HG03457 (cell line): ENCODE measurements at regions not wholly inside any gene's neighbourhood (a gene's known extent, or its start where the extent isn't known, plus 50 kb on each side); places are given as distances from the start of the nearest gene placed in this dataset.
"Not testable (repeated sequence)": the region's sequence is repeated elsewhere in the genome, so short reads cannot be mapped to it uniquely, and the experiment has no call there.

ENCODE experiments used
- ATAC-seq: cut with Tn5 transposase; IDR thresholded peaks from one replicate; pipeline ENCODE4 v1.9.1; 2021; ENCODE audit warnings: moderate number of reproducible peaks; ENCODE audit not compliant: unreplicated experiment

DNA sequence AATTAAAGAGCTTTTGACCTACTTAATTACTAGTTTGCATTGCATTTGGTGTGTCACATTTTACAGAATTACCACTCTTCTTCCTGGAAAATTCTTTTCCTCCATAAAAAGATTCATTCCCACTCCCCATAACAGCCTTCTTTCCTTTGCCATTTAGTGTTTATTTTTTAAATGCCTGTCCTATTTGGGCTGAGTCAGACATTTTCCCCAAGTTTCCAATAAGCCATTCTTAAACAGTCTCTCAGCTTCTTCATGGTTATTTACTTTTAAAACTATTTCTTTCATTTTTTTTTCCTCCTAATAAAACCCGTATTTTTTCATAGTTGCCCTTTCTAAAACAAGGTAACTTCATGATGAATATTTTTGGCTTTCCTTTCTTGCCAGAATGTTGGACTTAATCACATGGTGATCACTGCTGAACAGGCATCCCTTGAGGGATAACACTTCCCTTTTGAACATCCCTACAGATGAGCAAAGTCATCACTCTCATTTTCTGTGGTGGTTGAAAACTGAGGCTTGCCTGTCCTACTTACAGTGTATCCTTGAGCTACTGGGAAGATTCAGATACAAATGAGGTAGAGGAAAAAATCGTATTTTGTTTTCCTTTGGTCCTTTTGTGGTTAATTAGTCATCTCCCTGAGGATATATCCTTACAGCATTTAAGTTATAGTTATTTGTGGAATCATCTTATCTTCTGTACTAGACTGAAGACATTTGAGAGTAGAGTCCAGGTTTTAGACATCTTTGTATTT, 520.5 kb upstream of the NR3C2 start:
- no peak for ATAC-seq

DNA sequence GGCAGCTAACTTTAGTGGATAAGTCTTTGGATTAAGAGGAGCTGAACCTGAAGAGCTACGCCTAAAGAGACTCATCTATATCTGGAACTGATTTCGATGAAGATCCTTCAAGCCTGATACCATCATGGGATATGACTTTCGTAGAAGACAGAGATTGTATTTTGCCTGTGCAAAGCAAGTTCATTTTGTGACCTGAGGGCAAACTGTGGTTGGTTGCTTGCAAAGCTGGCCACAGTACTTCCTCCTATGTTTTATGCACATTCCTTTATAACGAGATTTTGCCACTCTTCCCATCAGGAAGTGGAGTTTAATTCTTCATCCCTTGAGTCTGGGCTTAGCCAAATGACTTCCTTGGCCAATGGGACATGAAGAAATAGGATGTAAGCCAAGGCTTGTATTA, 519.3 kb upstream of the NR3C2 start:
- ATAC-seq: no peak

DNA sequence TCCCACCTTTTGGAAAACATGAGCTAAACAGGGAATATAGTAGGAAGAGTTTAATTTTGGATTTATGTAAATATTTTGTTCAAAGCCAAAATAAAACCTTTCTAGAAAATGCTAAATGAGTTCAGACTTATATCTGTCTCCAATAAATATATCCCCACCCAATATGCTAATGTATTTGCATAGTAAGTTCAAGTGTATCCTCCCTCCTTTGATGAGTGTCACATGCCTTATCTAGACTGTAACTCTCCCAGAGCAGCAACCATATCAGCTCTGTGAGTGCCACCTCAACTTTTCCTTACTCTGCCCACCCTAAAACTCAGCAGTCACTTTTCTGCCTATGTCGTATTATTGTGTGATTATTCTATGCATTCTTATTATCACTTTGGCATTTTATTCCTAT, 516.1 kb upstream of the NR3C2 start:
- no peak for ATAC-seq

DNA sequence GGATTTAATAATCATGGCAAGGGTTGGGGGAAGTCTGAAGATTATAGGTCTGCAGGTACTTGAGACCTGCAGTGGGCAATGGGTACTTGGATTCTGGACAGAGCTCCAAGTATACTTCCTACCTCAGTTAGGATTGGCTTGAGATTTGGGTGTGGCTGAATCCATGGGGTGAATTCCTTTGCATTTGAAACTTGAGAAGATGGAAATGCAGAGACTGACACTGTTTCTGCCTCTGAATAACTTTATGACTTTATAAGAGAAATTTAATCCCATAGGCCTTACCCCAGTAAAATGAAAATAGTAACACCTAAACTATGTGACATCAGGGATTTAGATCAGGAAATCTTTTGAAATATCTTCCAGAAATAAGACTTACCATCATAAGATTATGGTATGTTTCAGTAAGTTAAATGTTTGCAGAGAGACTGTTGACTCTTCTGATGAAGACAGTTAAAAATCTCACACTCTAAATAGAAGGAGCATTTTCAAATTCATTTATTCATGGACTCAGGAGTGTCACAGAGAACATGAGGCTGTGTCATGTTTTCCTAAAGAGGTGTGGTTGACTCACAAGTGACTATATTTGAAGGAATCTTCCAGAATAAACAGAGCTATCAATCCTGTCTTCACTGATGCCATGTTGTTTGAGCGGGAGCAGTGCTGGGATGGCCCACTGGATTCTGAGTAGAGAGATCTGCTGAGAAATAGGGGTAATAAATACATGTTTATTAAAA, 513.5 kb upstream of the NR3C2 start:
- ATAC-seq: no peak

DNA sequence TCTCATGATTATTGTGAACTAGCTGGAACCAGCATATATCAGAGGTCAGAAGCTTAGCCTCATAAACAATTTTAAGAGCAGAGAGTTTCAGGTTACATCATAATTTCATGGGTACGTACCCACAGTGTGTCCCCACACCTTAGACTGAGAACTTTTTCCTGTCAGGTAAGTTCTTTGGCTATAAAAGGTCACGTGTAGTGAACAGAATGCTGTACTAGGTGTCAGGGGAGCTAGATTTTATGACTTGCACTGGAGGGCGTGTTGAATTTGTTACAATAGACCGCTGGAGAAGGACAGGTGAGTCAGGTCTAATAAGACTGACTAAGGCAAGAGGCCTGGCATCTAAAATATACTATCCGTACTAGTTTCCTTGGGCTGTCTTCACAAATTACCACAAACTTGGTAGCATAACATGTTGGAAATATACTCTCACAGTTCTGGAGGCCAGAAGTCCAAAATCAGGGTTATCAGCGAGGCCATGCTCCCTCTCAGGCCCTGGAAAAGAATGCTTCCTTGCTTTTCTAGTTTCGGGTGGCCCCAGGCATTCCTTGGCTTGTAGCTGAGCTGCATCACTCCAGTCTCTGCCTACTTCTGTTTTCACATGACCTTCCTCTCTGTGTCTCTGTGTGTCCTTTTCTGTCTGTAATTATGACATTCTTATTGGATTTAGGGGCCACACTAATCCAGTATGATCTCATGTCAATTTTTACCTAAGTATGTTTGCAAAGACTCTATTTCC, 512.0 kb upstream of the NR3C2 start:
- no peak for ATAC-seq

DNA sequence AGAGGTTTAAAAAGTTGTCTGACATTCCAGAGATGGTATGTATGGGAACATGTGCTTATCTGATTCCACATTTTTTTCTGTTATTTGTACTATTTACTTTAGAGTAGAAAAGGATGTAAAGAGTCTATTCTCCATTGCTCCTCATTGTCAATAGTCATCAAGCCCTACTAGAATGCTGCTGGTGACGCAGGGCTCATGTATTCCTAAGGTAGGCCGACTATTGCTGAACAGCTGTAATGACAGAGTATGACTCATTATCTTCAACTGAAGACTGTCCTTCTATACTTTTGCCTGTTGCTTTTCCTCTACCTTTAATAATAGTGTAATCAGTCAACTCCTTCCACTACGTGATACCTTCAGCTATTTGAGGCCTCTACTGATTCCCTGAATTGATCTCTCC, 509.1 kb upstream of the NR3C2 start:
- ATAC-seq: no peak

DNA sequence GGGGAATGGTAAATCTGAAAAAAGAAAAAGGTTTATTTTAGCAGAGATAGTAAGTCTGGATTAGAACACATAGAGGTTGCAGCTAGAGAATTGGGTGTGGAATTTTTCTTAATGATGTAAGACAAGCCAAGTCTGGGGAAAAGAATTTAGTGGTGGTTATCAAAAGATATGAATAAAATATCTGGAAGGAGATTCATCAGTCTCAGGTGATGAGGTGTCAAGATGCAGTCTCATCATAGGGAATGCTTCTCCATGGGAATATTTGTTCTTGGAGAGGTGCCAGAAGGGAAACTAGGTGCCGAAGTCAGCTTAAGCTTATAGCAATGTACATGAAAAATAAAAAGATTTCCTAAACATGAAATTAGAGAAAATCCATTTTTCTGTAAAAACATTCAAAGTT, 504.1 kb upstream of the NR3C2 start:
- no peak for ATAC-seq

DNA sequence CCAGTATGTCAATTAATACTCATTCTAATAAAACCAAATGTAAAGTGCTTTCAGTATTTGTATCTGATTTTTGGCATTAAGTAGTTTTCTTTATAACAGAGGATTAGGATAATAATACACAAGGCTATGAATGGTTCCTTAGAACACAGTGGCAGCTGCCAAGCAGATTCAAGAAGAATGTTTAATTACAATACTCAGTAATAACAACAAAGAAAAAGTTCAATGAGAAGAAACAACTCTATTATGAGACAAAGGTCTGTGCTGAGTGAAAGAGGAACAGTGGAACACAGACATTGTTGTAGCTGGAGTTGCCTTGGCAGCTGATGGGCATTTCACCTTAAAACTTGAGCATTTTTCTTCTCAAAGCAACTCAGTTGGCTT, 502.6 kb upstream of the NR3C2 start:
- no peak for ATAC-seq

DNA sequence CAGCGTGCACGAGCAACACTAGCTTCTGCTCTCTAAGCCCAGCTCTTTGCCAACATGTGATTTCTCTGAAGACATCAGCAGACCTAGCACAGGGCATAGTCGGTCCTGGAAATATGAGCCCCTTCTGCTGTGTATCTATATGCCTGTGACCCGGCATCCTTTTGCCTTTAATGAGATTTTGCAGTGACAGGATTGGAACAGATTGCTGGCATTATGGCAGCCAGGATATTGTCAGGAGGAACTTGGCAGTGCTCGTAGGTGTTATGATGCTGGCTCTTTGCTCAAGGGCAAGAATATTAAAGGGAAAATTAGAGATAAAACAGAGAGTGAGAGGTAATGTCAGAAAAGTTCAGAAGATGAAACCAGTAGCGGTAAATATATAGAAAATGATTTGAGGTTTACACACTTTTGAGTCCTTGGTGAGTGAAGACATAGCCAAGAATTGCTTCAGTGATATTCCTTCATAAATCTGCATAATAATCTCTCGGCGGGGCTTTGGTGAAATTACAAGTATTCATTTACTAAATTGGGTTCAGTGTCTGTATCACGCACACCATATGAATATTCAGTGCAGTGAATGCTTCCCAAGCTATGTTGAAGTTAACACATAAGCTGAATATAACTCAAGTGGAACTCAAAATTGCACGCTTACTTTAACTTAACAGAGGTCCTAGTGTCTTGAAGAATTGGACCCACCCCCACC, 502.1 kb upstream of the NR3C2 start:
- ATAC-seq: no peak

DNA sequence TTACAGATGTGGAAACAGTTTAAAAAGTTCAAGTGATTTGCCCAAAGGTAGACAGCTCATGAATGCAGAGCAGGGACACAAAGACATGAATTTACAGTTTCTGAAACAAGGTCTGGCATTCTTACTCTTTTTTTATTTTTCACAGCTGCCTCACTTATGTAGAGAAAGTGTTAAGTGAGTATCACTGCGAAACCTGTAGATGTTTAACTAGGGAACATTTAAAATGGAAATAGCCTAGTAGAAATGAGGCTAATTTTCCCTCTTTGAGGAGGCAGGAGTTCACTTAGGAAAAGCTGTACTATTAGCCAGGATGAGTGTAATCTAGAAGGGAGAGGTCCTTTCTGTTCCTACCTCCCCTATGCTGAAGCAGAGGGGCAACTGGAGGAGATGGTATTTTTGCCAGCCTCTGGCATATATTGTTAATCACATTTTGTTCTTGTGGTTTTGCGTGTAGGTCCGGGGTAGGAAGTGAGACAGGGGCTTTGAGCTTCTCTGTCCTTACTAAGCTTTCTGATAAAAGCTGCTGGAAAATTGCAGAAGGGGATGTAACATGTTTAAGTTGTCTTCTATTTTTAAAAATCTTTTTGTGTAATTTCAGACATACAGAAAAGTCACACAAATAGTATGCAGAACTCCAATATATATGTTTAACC, 492.8 kb upstream of the NR3C2 start:
- ATAC-seq: no peak

DNA sequence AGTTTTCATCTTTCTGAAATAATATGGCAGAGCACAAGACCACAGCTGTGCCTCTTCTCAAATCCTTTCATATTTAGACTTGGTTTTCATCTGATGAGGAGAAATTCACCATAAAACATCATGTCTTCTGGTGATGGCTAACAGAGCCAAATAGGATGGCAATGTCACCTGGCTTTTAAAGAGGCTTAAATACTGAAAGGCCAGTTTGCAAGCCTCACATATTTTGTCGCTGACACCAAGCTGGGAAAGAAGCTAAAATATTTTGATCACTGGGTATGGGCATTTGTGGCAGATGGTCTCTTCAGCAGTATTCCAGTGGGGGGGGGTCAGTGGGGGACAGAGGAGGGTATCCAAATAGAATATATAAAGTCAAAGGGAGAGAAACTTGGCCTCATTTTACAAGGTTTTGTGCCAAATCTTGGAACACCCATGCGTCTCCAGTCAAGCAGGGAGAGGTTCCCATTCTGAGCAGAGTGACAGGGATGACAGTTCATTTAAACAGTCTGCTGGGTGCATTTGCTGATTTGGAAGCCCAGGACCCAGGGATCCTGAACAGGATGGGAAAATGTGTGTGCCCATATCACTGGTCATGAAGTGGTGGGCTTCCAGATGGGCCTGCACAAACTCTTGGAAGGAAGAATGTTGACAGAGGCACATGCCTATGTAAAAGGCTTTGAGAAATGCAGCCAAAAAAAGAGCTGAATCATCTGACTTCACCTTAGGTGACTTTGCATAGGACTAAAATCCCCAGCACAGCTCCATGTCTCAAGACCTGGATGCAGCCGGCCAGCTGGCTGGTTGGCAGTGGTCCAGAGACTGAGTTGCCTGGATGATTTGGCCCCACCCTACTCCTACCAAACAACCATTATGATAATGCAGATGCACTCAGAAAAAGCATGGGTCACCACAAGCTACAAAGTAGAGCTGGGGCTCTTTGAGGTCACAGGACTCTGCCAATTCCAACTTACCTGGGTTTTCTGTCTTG, 484.4 kb upstream of the NR3C2 start:
- ATAC-seq: no peak

DNA sequence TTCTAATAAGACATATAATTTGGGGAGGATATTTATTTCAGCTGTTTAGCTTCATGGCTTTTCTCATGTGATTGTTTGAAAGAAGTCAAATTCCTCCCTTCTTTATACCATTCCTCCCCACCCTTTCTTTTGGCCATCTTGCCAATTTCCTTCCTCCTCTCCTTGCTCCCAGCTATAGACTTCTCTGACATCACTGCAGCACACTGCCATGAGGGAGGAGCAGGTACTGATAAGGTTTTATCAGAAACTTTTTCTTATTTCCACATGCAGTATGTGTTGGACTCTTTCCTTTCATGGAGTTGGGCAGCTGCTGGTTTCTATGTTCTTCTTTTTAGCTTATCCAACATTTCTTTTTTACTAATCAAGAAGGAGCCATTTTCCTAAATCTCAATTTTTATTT, 481.7 kb upstream of the NR3C2 start:
- ATAC-seq: no peak

DNA sequence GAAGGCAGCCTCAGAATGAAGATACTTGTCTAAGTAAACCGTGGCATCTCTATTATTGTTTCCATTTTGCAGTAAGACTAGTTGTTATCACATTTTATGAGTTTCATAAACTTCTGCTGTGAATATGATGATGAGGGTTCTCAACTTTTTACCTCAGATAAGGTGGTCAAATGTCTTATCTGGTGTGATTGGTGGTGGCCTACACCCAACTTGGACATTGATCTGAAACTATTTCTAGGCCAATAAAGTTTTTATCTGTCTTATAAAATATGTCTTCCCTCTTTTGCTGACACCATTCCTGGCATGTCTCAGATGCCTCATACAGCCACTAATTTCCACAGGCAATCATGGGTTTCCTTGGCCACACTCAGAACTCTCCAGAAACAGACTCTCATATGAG, 480.3 kb upstream of the NR3C2 start:
- no peak for ATAC-seq

DNA sequence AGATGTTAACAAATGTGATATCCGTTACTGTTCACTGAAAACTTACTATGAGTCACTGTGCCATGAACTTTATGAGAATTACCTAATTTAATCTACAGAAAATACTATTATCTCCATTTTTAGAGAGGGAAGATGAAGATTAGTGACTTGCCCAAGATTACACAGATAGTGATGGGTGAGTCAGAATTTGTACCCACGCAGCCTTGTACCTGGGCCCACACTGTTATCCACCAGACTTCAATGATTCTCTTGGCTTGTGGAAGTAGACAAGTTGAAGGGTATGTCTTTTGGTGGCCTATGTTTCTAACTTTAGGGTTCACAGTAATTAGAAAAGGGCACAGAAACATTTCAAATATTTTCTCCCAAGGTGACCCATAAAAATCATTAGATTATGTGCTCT, 472.5 kb upstream of the NR3C2 start:
- no peak for ATAC-seq

DNA sequence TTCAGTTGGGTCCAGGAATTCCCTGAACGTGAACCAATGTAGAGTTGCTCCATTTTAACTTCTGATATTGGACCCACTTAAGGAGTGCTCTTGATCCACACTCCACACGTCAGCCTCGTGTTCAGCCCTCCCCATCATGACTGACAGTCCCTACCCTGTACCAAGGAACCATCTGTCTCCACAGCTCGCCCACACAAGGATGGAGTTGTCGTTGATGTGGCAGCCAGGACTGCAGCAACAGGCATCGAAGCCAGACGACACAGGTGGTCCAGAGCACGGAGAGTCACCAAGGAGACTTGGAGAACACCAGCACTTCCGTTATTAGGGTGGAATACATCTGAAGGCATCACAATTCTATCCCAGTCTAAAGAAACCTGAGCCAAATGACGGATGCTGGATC, 472.1 kb upstream of the NR3C2 start:
- no peak for ATAC-seq

DNA sequence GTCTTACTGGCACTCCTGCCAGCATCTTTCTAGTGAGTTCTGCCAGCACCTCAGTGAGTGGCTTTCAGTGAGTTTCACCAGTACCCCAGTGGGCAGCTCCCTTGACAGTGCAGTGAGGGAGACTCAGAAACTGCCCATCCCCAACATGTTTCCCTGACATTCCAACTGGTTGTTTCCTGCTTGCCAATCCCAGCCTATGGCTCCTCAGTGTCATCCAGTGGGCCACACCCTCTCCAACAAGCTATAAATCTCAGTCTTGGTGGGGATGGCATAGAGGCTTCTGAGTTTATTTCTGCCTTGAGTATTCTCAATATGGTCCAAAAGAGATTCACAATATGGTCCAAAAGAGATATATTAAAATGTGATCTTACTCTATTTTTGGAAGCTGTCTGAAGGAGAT, 461.2 kb upstream of the NR3C2 start:
- ATAC-seq: no peak

DNA sequence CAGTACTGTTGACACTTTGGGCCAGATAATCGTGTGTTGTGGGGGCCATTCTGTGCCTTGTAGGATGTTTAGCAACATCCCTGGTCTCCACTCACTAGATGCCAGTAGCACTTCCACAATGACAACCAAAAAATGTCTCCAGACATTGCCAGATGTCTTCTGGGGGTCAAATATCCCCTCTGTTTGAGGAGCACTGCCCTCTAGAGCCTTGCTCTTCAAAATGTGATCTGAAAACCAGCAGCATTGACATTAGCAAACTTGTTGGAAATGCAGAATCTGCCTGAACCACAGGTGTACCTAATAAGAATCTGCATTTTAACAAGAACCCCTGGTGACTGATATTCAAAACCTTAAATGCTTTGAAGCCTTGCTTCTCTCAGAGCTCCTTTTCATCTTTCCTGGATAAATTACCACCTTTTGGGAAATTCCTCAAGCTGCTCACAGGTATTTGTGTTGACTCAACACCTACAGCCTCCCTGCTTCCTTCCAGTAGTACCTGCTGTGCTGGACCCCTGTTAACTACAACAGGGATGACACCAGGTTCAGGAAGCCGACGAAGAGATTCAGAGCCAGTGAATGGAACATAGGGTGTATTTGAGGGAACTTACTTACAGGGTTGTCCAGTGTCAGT, 459.0 kb upstream of the NR3C2 start:
- ATAC-seq: no peak

DNA sequence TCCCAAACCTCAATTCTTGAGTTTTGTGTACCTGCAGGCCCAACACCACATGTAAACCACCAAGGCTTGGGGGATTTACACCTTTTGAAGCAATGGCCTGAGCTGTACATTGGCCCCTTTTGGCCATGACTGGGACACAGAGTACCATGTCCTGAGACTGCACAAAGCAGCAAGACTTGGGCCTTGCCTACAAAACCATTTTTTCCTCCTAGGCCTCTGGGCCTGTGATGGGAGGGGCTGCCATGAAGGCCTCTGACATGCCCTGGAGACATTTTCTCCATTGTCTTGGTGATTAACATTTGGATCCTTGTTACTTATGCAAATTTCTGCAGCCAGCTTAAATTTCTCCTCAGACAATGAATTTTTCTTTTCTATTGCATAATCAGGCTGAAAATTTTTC, 455.9 kb upstream of the NR3C2 start:
- ATAC-seq: not testable (repeated sequence)

DNA sequence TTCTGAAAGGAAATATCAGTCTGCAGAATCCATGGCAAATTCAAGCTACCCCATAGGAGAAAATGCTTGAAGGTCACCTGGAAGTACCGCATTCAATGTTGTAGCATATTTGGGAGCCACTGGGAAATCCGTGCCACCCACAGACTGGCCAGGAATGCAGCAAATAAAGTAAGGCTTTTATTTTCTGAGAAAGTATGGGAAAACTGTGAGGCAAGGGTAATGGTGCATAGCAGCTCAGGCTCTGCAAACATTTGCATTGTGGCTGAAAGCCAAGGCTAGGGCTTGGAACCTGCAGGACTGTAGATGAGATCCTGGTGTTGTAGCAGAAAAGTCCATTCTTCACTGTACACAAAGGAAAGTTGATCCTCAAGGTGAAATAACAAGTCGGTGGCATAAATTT, 450.9 kb upstream of the NR3C2 start:
- no peak for ATAC-seq
